Aorta (tissue), 5 donors: ENCODE measurements at regions not wholly inside any gene's neighbourhood (a gene's known extent, or its start where the extent isn't known, plus 50 kb on each side); places are given as distances from the start of the nearest gene placed in this dataset.
"Not testable (repeated sequence)": the region's sequence is repeated elsewhere in the genome, so short reads cannot be mapped to it uniquely, and the experiment has no call there.

Experiments
- ATAC-seq: fragments of 200-7000 bp; cut with Tn5 transposase; one replicate; pipeline ENCODE4 v1.9.1; 2022; ENCODE audit warnings: moderate library complexity; ENCODE audit not compliant: low FRiP score
- DNase-seq, 2 donors: peaks; one replicate each; pipeline ENCODE4 v3.0.0-alpha.2; 2020
- H3K27ac ChIP-seq, 2 donors: one replicate each; pipeline ENCODE4 v1.5.1; 2013; ENCODE audit warnings: low read length in 2 of 2, mild to moderate bottlenecking in 2 of 2, moderate library complexity in 2 of 2, control low read depth in 1 of 2, inconsistent platforms in 1 of 2, low read depth in 1 of 2
- H3K27me3 ChIP-seq, 2 donors: one replicate each; pipeline ENCODE4 v1.6.1; 2013; ENCODE audit warnings: control low read depth in 1 of 2, low read length in 1 of 2, mild to moderate bottlenecking in 1 of 2, moderate library complexity in 1 of 2; ENCODE audit not compliant: insufficient read depth in 2 of 2, control insufficient read depth in 1 of 2
- H3K36me3 ChIP-seq, 2 donors: one replicate each; pipeline ENCODE4 v1.6.1; 2013; ENCODE audit warnings: control low read depth in 1 of 2, low read length in 1 of 2, mild to moderate bottlenecking in 1 of 2; ENCODE audit not compliant: insufficient read depth in 2 of 2, control insufficient read depth in 1 of 2
- H3K4me1 ChIP-seq, 2 donors: one replicate each; pipeline ENCODE4 v1.6.1; 2013; ENCODE audit warnings: low read length in 2 of 2, control low read depth in 1 of 2, mild to moderate bottlenecking in 1 of 2, moderate library complexity in 1 of 2; ENCODE audit not compliant: insufficient read depth in 2 of 2, control insufficient read depth in 1 of 2
- H3K4me3 ChIP-seq, 2 donors: one replicate each; pipeline ENCODE4 v1.5.1; 2013; ENCODE audit warnings: low read length in 2 of 2, control low read depth in 1 of 2, mild to moderate bottlenecking in 1 of 2
- H3K9me3 ChIP-seq: one replicate; pipeline ENCODE4 v1.6.1; 2013; ENCODE audit warnings: mild to moderate bottlenecking, low read length; ENCODE audit not compliant: control insufficient read depth
- WGBS, 2 donors: extraction: QIAGEN DNeasy Blood & Tissue Kit; methylation state at CpG; one replicate each; pipeline ENCODE4 v1.1.7; 2013; 5-methylcytosine and 5-hydroxymethylcytosine counted together
- intact Hi-C, 2 donors: fragments of 100-400 bp; cut with DNase I; formaldehyde crosslinking; loops; one replicate each; pipeline versions ENCODE4 v1.14.2 to v1.15.0; 2022
- donor health status: healthy with polysubstance abuse.
- donor health status: Bipolar disorder and iron deficiency.
- donor health status: DM: no; HTN: no; CAD: no.
- donor health status: DM: no; HTN: no; CAD: no.
- donor health status: DM: yes; HTN: yes; CAD: no.

DNA sequence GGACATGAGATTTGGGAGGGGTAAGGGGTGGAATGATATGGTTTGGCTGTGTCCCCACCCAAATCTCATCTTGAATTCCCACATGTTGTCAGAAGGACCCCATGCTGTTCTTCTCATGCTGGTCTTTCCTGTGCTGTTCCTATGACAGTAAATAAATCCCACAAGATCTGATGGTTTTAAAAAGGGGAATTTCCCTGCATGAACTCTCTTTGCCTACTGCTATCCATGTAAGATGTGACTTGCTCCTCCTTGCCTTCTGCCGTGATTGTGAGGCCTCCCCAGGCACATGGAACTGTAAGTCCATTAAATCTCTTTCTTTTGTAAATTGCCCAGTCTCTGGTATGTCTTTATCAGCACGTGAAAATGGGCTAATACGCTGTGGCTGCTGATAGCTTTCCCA is 115.8 kb downstream of the ENC1 start:
- intact Hi-C loops = loop anchor here in 1 of 2 donors (5.0 kb wide), 1 partner anchor 33 kb away; no protein-coding TSS in a partner anchor
- not testable (repeated sequence) for DNase-seq, H3K4me1 ChIP-seq, H3K27ac ChIP-seq, H3K27me3 ChIP-seq, H3K36me3 ChIP-seq, H3K9me3 ChIP-seq, H3K4me3 ChIP-seq, ATAC-seq
- WGBS, 2 donors = 93 to 94% methylated on average over 3 of the region's 3 CpGs

DNA sequence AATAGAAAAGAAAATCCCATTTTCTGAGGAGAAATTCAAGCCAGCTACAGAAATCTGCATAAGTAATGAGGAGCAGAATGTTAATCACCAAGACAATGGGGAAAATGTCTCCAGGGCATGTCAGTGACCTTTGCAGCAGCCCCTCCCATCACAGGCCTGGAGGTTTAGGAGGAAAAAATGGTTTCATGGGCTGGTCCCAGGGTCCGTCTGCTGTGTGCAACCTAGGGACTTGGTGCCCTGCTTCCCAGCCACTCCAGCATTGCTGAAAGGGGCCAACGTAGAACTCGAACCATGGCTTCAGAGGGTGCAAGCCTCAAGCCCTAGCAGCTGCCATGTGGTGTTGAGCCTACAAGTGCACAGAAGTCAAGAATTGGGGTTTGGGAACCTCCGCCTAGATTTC is 116.8 kb downstream of the ENC1 start:
- H3K27ac ChIP-seq, DNase-seq, H3K4me1 ChIP-seq, H3K36me3 ChIP-seq, ATAC-seq, H3K4me3 ChIP-seq, H3K27me3 ChIP-seq, H3K9me3 ChIP-seq: not testable (repeated sequence)
- 96 to 98% methylated on average over 4 of the region's 4 CpGs for WGBS, 2 donors
- intact Hi-C loops = loop anchor here in 1 of 2 donors (5.0 kb wide), 1 partner anchor 34 kb away; no protein-coding TSS in a partner anchor

DNA sequence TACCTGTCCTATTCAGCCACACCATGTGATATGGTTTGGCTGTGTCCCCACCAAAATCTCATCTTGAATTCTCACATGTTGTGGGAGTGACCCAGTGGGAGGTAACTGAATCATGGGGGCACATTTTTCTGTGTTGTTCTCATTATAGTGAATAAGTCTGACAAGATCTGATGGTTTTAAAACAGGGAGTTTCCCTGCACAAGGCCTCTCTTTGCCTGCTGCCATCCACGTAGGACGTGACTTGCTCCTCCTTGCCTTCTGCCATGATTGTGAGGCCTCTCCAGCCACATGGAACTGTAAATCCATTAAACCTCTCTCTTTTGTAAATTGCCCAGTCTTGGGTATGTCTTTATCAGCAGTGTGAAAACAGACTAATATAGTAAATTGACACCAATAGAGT is 117.7 kb downstream of the ENC1 start:
- WGBS, 2 donors = 97 to 100% methylated on average over 2 of the region's 2 CpGs

DNA sequence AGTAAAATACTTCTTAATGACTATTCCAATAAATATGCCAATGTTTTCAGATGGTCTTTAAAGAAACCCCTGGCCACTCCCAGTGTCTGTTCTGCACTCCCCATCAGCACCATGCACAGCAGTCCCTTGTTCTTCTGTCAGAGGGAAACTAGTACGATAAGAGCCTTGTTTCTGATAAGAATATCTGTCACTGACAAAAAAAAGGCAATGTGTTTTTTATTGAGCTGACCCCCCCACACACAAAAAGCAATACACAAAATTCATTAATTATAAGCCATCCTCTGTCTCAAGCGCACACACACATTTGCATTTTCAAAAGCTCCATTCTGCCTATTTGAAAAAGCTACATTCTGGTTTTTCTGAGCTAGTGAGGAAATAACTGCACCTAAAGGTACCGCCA is 119.1 kb downstream of the ENC1 start:
- no peaks in the 10 kb centered on the region for H3K4me1 ChIP-seq
- H3K36me3 ChIP-seq = no peaks in the 10 kb centered on the region
- no peaks in the 10 kb centered on the region for H3K27me3 ChIP-seq
- no peaks in the 10 kb centered on the region for H3K9me3 ChIP-seq
- DNase-seq (no peak), ATAC-seq (no peak)
- no peak overlapping the region for H3K4me3 ChIP-seq
- WGBS, 2 donors = 65 to 78% methylated on average over 3 of the region's 3 CpGs
- intact Hi-C loops = loop anchor here in 1 of 2 donors (5.0 kb wide), 1 partner anchor 36 kb away; no protein-coding TSS in a partner anchor
- H3K27ac ChIP-seq = no peak overlapping the region

More for the DNA sequence above, 117.7 kb downstream of the ENC1 start:
- intact Hi-C loops = loop anchor here in 1 of 2 donors (5.0 kb wide), 1 partner anchor 34 kb away; no protein-coding TSS in a partner anchor
- H3K4me1 ChIP-seq, H3K27ac ChIP-seq, H3K4me3 ChIP-seq, H3K27me3 ChIP-seq, ATAC-seq, H3K9me3 ChIP-seq, H3K36me3 ChIP-seq, DNase-seq: not testable (repeated sequence)

DNA sequence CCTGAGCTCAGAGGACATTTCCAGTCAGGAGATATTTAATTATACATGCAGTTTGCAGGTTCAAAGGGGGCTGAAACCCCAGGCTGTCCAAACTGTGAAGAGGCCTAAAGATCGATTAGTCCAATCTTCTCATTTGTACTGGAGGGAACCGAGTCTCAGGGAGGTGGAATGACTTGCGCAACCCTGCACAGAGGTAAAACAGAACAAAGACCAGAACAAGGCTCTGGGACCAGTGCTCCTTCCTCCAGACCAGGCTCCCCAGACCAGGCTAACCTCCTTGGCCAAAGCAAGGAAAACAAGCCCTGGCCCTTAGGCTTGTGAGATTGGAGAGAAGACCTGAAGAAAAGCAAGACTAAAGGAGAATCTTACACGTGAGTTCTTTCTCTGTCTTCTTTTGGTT is 120.8 kb downstream of the ENC1 start:
- Histone ChIP-seq H3K36me3 (no peaks in the 10 kb centered on the region), H3K9me3 (no peaks in the 10 kb centered on the region), H3K27me3 (no peaks in the 10 kb centered on the region), H3K4me3 (no peak overlapping the region), H3K27ac (no peak overlapping the region), H3K4me1 (no peaks in the 10 kb centered on the region)
- ATAC-seq (no peak), DNase-seq (no peak)
- WGBS, 2 donors = 94 to 98% methylated on average over 4 of the region's 4 CpGs
- intact Hi-C loops = loop anchor here in 1 of 2 donors (5.0 kb wide), 1 partner anchor 38 kb away; no protein-coding TSS in a partner anchor

DNA sequence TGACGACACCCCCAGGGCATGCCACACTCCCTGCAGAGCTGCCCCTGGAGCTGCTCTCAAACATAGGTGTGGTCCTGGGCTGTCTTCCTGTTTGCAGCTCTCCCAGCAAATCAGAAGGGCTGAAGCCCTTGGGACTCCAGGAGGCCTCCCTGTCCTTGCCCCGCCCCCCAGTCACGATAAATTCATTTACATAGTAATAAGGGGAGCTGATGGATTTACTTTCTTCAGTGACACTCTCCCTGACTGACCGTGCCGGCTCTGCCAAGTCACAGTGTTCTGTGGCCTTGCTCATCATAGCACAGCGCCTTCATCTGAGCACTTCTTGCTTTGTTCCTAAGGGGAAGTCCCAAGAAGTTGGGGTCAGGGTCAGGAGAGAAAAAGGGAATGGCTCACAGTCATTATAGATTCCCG is 121.4 kb downstream of the ENC1 start:
- no peaks in the 10 kb centered on the region for H3K9me3 ChIP-seq
- no peak overlapping the region for H3K4me3 ChIP-seq
- DNase-seq = no peak
- H3K36me3 ChIP-seq = no peaks in the 10 kb centered on the region
- 79 to 85% methylated on average over 7 of the region's 7 CpGs for WGBS, 2 donors
- no peaks in the 10 kb centered on the region for H3K4me1 ChIP-seq
- H3K27ac ChIP-seq = no peak overlapping the region
- intact Hi-C loops = no loop called here
- no peak for ATAC-seq
- H3K27me3 ChIP-seq = no peaks in the 10 kb centered on the region

DNA sequence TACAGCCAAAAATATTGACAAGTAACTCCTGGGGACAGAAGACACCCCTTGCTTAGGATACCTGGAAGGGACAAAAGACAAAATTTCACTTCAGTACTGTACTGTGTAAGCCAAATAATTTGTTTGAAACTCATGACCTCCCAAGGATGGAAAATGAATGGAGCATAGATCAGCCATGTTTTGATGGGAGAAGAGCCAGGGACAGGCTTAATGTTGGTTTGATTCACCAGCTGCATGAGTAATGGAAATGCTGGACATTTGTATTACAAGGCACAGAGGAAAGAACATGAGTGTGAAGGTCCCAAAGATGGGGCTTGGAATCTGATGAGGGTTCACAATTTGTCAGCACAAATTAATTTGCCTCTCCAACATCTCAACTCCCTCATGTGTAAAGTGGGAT is 122.8 kb downstream of the ENC1 start:
- DNase-seq (no peak), ATAC-seq (peak; percentile 43)
- intact Hi-C loops = no loop called here
- H3K9me3 ChIP-seq = no peaks in the 10 kb centered on the region
- H3K4me3 ChIP-seq = no peak overlapping the region
- no peaks in the 10 kb centered on the region for H3K4me1 ChIP-seq
- no peak overlapping the region for H3K27ac ChIP-seq
- no peaks in the 10 kb centered on the region for H3K27me3 ChIP-seq
- no peaks in the 10 kb centered on the region for H3K36me3 ChIP-seq

DNA sequence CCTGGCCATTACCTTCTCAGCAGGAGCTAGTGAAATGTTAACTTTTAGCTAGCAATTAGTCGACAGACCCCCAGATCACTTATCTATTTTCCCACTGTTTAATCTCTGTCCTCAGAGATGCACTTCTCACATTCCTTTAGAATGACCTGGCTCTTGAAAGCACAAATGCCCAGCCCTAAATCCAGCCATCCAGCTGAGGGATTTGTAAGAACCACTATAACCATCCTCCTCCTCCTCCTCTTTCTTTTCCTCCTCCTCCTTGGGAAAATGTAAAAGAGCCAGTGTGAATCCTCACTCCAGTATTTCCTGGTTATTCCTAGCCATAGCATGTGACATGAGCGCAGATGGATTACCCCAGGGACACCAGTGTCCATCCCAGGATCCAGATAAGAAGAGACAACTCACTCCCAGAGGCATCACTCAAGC is 124.3 kb downstream of the ENC1 start:
- Histone ChIP-seq H3K4me3 (no peak overlapping the region), H3K9me3 (no peaks in the 10 kb centered on the region), H3K4me1 (no peaks in the 10 kb centered on the region), H3K27ac (no peak overlapping the region), H3K27me3 (no peaks in the 10 kb centered on the region), H3K36me3 (no peaks in the 10 kb centered on the region)
- no peak for DNase-seq
- ATAC-seq = no peak
- intact Hi-C loops = no loop called here
- 82% methylated on average over 2 of the region's 2 CpGs for WGBS, 2 donors

DNA sequence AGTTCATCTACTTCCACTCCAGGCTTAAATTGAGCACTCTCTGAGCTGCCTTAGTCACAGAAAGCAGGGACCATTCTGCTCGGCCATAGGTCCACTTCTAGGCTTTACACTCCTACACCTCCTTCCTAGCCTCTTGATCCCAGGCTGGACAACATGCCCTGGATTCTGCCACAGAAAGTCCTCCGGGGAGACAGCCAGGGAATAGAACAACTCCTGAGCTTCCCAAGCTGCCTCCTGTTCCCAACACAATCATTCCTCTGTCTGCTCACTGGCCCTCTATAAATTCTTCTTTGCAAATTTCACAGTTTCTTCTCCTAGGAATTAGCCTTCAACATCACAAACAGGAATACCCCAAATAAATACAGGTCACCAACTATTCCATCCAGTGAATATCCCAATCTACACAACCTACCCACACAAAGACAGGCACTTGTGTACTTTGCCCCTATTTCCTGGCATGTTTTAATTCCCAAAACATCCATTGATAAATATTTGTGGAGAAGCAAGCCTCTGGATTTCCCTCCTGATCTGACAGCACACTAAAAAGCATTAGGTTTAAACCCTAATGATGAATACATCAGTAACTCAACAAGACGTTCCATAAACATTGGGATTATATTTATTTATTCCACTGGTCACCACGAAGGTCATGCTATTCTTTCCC is 125.5 kb downstream of the ENC1 start:
- Histone ChIP-seq H3K4me1 (no peaks in the 10 kb centered on the region), H3K4me3 (no peak overlapping the region), H3K27me3 (no peaks in the 10 kb centered on the region), H3K27ac (no peak overlapping the region), H3K36me3 (no peaks in the 10 kb centered on the region), H3K9me3 (no peaks in the 10 kb centered on the region)
- intact Hi-C loops = no loop called here
- DNase-seq (no peak), ATAC-seq (no peak)
- 64 to 95% methylated on average over 4 of the region's 4 CpGs for WGBS, 2 donors
